BE2C (cell line): ENCODE measurements at regions not wholly inside any gene's neighbourhood (a gene's known extent, or its start where the extent isn't known, plus 50 kb on each side); places are given as distances from the start of the nearest gene placed in this dataset.

Experiments
- DNase-seq: peaks from one replicate; pipeline ENCODE4 v3.0.0-alpha.2; 2020
- H3K27me3 ChIP-seq: fragments of 250-450 bp; sonication (Bioruptor Pico); 2 replicates; pipeline ENCODE4 v1.5.1; 2020; ENCODE audit warnings: mild to moderate bottlenecking
- H3K36me3 ChIP-seq: fragments of 250-450 bp; sonication (Bioruptor Pico); 2 replicates; pipeline ENCODE4 v1.5.1; 2020; ENCODE audit warnings: mild to moderate bottlenecking
- H3K4me1 ChIP-seq: fragments of 250-450 bp; sonication (Bioruptor Pico); 2 replicates; pipeline ENCODE4 v1.5.1; 2020
- H3K4me3 ChIP-seq: 2 replicates; pipeline ENCODE4 v1.5.1; 2011; ENCODE audit warnings: low read depth, low read length
- H3K9me3 ChIP-seq: fragments of 250-450 bp; sonication (Bioruptor Pico); 2 replicates; pipeline ENCODE4 v1.5.1; 2020
- CTCF ChIP-seq: IDR thresholded peaks from 2 replicates; pipeline ENCODE4 v1.5.1; 2012; ENCODE audit warnings: mild to moderate bottlenecking, low read depth, low read length

- no peak for DNase-seq
- no peaks in the 10 kb centered on the region for H3K4me1 ChIP-seq
- TF ChIP-seq CTCF, result no peak
- no peaks in the 10 kb centered on the region for H3K27me3 ChIP-seq
- no peaks in the 10 kb centered on the region for H3K36me3 ChIP-seq
- no peak overlapping the region for H3K4me3 ChIP-seq
- H3K9me3 ChIP-seq, result no peaks in the 10 kb centered on the region
These were observed 331.5 kb upstream of the LRP1B start for GRCh38 chr2:142462306-142462705.

GRCh38 chr2:142445551-142446072 is 314.8 kb upstream of the LRP1B start:
- TF ChIP-seq CTCF, result no peak
- DNase-seq, result peak; percentile 3
- no peaks in the 10 kb centered on the region for H3K9me3 ChIP-seq
- no peak overlapping the region for H3K4me3 ChIP-seq
- H3K4me1 ChIP-seq, result no peaks in the 10 kb centered on the region
- H3K27me3 ChIP-seq, result no peaks in the 10 kb centered on the region
- H3K36me3 ChIP-seq, result no peaks in the 10 kb centered on the region

- DNase-seq, result no peak
- TF ChIP-seq CTCF, result no peak
- H3K4me1 ChIP-seq, result no peaks in the 10 kb centered on the region
- no peaks in the 10 kb centered on the region for H3K9me3 ChIP-seq
- no peaks in the 10 kb centered on the region for H3K27me3 ChIP-seq
- H3K36me3 ChIP-seq, result no peaks in the 10 kb centered on the region
- no peak overlapping the region for H3K4me3 ChIP-seq
These were observed 314.2 kb upstream of the LRP1B start for GRCh38 chr2:142445023-142445422.

GRCh38 chr2:142435847-142436246 is 305.0 kb upstream of the LRP1B start:
- Histone ChIP-seq H3K9me3 (no peaks in the 10 kb centered on the region), H3K4me3 (no peak overlapping the region), H3K4me1 (no peaks in the 10 kb centered on the region), H3K36me3 (no peaks in the 10 kb centered on the region), H3K27me3 (no peaks in the 10 kb centered on the region)
- no peak for TF ChIP-seq CTCF
- no peak for DNase-seq

GRCh38 chr2:142426064-142426463 is 295.2 kb upstream of the LRP1B start:
- no peaks in the 10 kb centered on the region for H3K4me1 ChIP-seq
- no peaks in the 10 kb centered on the region for H3K27me3 ChIP-seq
- peak overlapping the region; percentile 43 for H3K4me3 ChIP-seq
- peak; percentile 34 for DNase-seq
- no peaks in the 10 kb centered on the region for H3K36me3 ChIP-seq
- TF ChIP-seq CTCF, result no peak
- no peaks in the 10 kb centered on the region for H3K9me3 ChIP-seq

- Histone ChIP-seq H3K27me3 (no peaks in the 10 kb centered on the region), H3K4me3 (peak overlapping the region; percentile 43), H3K4me1 (no peaks in the 10 kb centered on the region), H3K36me3 (no peaks in the 10 kb centered on the region), H3K9me3 (no peaks in the 10 kb centered on the region)
- no peak for DNase-seq
- 0 out of 2 replicates have a peak, but pooled peaks have one; percentile 6 for TF ChIP-seq CTCF
These were observed 294.7 kb upstream of the LRP1B start for GRCh38 chr2:142425551-142425950.
